Liver (tissue), 8 donors: ENCODE measurements at regions not wholly inside any gene's neighbourhood (a gene's known extent, or its start where the extent isn't known, plus 50 kb on each side); places are given as distances from the start of the nearest gene placed in this dataset.

Experiments used
- DNase-seq: peaks from one replicate; pipeline ENCODE4 v3.0.0-alpha.2; 2017; ENCODE audit warnings: low spot score
- H3K27ac ChIP-seq, 2 donors: one replicate each; pipeline ENCODE4 v1.7.0; 2013; ENCODE audit warnings: inconsistent platforms in 2 of 2, low read length in 2 of 2, control low read depth in 1 of 2, low read depth in 1 of 2, mild to moderate bottlenecking in 1 of 2
- H3K27me3 ChIP-seq, 4 donors: one replicate each; pipeline versions ENCODE4 v1.6.1 to v1.7.0; 2013; ENCODE audit warnings: low read length in 3 of 4, inconsistent platforms in 1 of 4, mild to moderate bottlenecking in 1 of 4, moderate library complexity in 1 of 4; ENCODE audit not compliant: control insufficient read depth in 4 of 4, insufficient read depth in 4 of 4
- H3K36me3 ChIP-seq, 4 donors: one replicate each; pipeline versions ENCODE4 v1.6.1 to v1.7.0; 2013; ENCODE audit warnings: low read length in 3 of 4, mild to moderate bottlenecking in 3 of 4, low read depth in 1 of 4, moderate library complexity in 1 of 4; ENCODE audit not compliant: control insufficient read depth in 4 of 4, insufficient read depth in 3 of 4
- H3K4me1 ChIP-seq, 4 donors: one replicate each; pipeline versions ENCODE4 v1.6.1 to v1.7.0; 2013; ENCODE audit warnings: low read length in 3 of 4, mild to moderate bottlenecking in 3 of 4, moderate library complexity in 1 of 4; ENCODE audit not compliant: control insufficient read depth in 4 of 4, insufficient read depth in 4 of 4
- H3K4me3 ChIP-seq, 3 donors: one replicate each; pipeline versions ENCODE4 v1.6.1 to v1.7.0; 2013; ENCODE audit warnings: low read length in 3 of 3, control low read depth in 1 of 3, low read depth in 1 of 3, mild to moderate bottlenecking in 1 of 3
- H3K9ac ChIP-seq, 2 donors: one replicate each; pipeline ENCODE4 v1.7.0; 2013; ENCODE audit warnings: low read length in 2 of 2, mild to moderate bottlenecking in 2 of 2, moderate library complexity in 2 of 2, control low read depth in 1 of 2, low read depth in 1 of 2
- H3K9me3 ChIP-seq, 4 donors: one replicate each; pipeline versions ENCODE4 v1.6.1 to v1.7.0; 2013; ENCODE audit warnings: low read length in 3 of 4; ENCODE audit not compliant: control insufficient read depth in 4 of 4
- ATF3 ChIP-seq: IDR thresholded peaks from 2 replicates; pipeline ENCODE4 v1.6.1; 2016; ENCODE audit warnings: antibody characterized with exemption
- CTCF ChIP-seq: fragments of 150-350 bp; IDR thresholded peaks from 2 replicates; pipeline ENCODE4 v1.5.1; 2017; ENCODE audit warnings: improper control_type of control experiment, low read depth, low read length; ENCODE audit not compliant: missing input control
- EGR1 ChIP-seq, 2 donors: IDR thresholded peaks; 2 replicates each; pipeline ENCODE4 v1.6.1; 2016 to 2018; ENCODE audit warnings: antibody characterized with exemption in 2 of 2, low read depth in 2 of 2
- FOXA1 ChIP-seq: IDR thresholded peaks from 2 replicates; pipeline ENCODE4 v1.6.1; 2016; ENCODE audit warnings: antibody characterized with exemption
- FOXA2 ChIP-seq: IDR thresholded peaks from 2 replicates; pipeline ENCODE4 v1.6.1; 2016; ENCODE audit warnings: antibody characterized with exemption
- GABPA ChIP-seq, 2 donors: IDR thresholded peaks in 1 of 2; conservative IDR thresholded peaks in 1 of 2; 2 replicates each; pipeline ENCODE4 v1.6.1; 2016; ENCODE audit warnings: antibody characterized with exemption in 2 of 2, mild to moderate bottlenecking in 1 of 2, moderate library complexity in 1 of 2
- HNF4A ChIP-seq, 2 donors: conservative IDR thresholded peaks; 2 replicates each; pipeline ENCODE4 v1.6.1; 2016; ENCODE audit warnings: antibody characterized with exemption in 2 of 2, mild to moderate bottlenecking in 2 of 2
- HNF4G ChIP-seq: IDR thresholded peaks from 2 replicates; pipeline ENCODE4 v1.6.1; 2016; ENCODE audit warnings: antibody characterized with exemption
- JUND ChIP-seq, 2 donors: IDR thresholded peaks; 2 replicates each; pipeline ENCODE4 v1.6.1; 2016; ENCODE audit warnings: antibody characterized with exemption in 2 of 2
- MAX ChIP-seq: IDR thresholded peaks from 2 replicates; pipeline ENCODE4 v1.6.1; 2016; ENCODE audit warnings: antibody characterized with exemption
- NR2F2 ChIP-seq: IDR thresholded peaks from 2 replicates; pipeline ENCODE4 v1.6.1; 2016; ENCODE audit warnings: antibody characterized with exemption
- RAD21 ChIP-seq, 2 donors: IDR thresholded peaks; 2 replicates each; pipeline ENCODE4 v1.6.1; 2016; ENCODE audit warnings: antibody characterized with exemption in 2 of 2, mild to moderate bottlenecking in 2 of 2
- REST ChIP-seq: IDR thresholded peaks from 2 replicates; pipeline ENCODE4 v1.6.1; 2016; ENCODE audit warnings: antibody characterized with exemption, mild to moderate bottlenecking
- RXRA ChIP-seq, 2 donors: IDR thresholded peaks; 2 replicates each; pipeline ENCODE4 v1.6.1; 2017 to 2018; ENCODE audit warnings: antibody characterized with exemption in 2 of 2, mild to moderate bottlenecking in 1 of 2
- SP1 ChIP-seq: IDR thresholded peaks from 2 replicates; pipeline ENCODE4 v1.6.1; 2018; ENCODE audit warnings: antibody characterized with exemption, mild to moderate bottlenecking
- TAF1 ChIP-seq: conservative IDR thresholded peaks from 2 replicates; pipeline ENCODE4 v1.6.1; 2016; ENCODE audit warnings: antibody characterized with exemption, mild to moderate bottlenecking
- YY1 ChIP-seq: IDR thresholded peaks from 2 replicates; pipeline ENCODE4 v1.6.1; 2016; ENCODE audit warnings: antibody characterized with exemption, mild to moderate bottlenecking
- ZBTB33 ChIP-seq: IDR thresholded peaks from 2 replicates; pipeline ENCODE4 v1.6.1; 2016; ENCODE audit warnings: antibody characterized with exemption
- WGBS: extraction: QIAGEN DNeasy Blood & Tissue Kit; methylation state at CpG from one replicate; pipeline ENCODE4 v1.1.7; 2013; 5-methylcytosine and 5-hydroxymethylcytosine counted together
- donor health status: healthy.
- donor health status: healthy.
- donor health status: healthy.
- donor health status: healthy.
- donor health status: healthy.

- Histone ChIP-seq H3K4me1 (no peaks in the 10 kb centered on the region), H3K36me3 (no peaks in the 10 kb centered on the region), H3K27me3 (no peaks in the 10 kb centered on the region), H3K4me3 (no peak overlapping the region), H3K9ac (no peak overlapping the region), H3K27ac (no peak overlapping the region), H3K9me3 (no peaks in the 10 kb centered on the region)
- no peak for TF ChIP-seq JUND (IDR thresholded peaks at IDR 0.05)
- TF ChIP-seq EGR1 (IDR thresholded peaks at IDR 0.05; ENCODE audit: low read depth in 2 of 2): no peak
- no peak for TF ChIP-seq REST
- TF ChIP-seq HNF4G: no peak
- no peak for TF ChIP-seq NR2F2
- TF ChIP-seq SP1: no peak
- TF ChIP-seq FOXA2: no peak
- TF ChIP-seq TAF1: no peak
- no peak for TF ChIP-seq ATF3
- TF ChIP-seq RAD21 (IDR thresholded peaks at IDR 0.05): no peak
- TF ChIP-seq FOXA1: no peak
- TF ChIP-seq MAX: no peak
- no peak for TF ChIP-seq YY1
- no peak for TF ChIP-seq HNF4A (conservative IDR thresholded peaks at IDR 0.05)
- no peak for TF ChIP-seq ZBTB33
- no peak for TF ChIP-seq CTCF
- no peak for TF ChIP-seq GABPA (IDR thresholded peaks at IDR 0.05 in 1 of 2, conservative IDR thresholded peaks at IDR 0.05 in 1 of 2)
- TF ChIP-seq RXRA (IDR thresholded peaks at IDR 0.05): no peak
- no peak for DNase-seq
- WGBS: 6% methylated on average over 1 of the region's 1 CpG
Measured at GRCh38 chrX:86887341-86887740, 630.3 kb upstream of the KLHL4 start.

GRCh38 chrX:86910027-86910426 lies 607.6 kb upstream of the KLHL4 start:
- Histone ChIP-seq H3K9ac (no peak overlapping the region), H3K4me1 (no peaks in the 10 kb centered on the region), H3K27ac (no peak overlapping the region), H3K36me3 (no peaks in the 10 kb centered on the region), H3K4me3 (no peak overlapping the region), H3K27me3 (no peaks in the 10 kb centered on the region), H3K9me3 (no peaks in the 10 kb centered on the region)
- no peak for DNase-seq
- WGBS: 72% methylated on average over 2 of the region's 2 CpGs
- no peak for TF ChIP-seq HNF4A (conservative IDR thresholded peaks at IDR 0.05)
- no peak for TF ChIP-seq ZBTB33
- TF ChIP-seq ATF3: no peak
